Hepatocyte (in vitro differentiated cells): ENCODE measurements at regions not wholly inside any gene's neighbourhood (a gene's known extent, or its start where the extent isn't known, plus 50 kb on each side); places are given as distances from the start of the nearest gene placed in this dataset.

Experiments used
- DNase-seq: peaks from one replicate; pipeline ENCODE4 v3.0.0-alpha.2; 2016; ENCODE audit warnings: low spot score
- H2AFZ ChIP-seq: fragments of 200-600 bp; sonication (generic); 2 replicates; pipeline ENCODE4 v1.6.0; 2016; ENCODE audit warnings: antibody characterized with exemption, mild to moderate bottlenecking
- H3K27ac ChIP-seq: fragments of 200-600 bp; sonication (generic); 2 replicates; pipeline ENCODE4 v1.5.1; 2016; ENCODE audit warnings: mild to moderate bottlenecking
- H3K27me3 ChIP-seq: fragments of 200-600 bp; sonication (generic); 2 replicates; pipeline ENCODE4 v1.6.1; 2016
- H3K36me3 ChIP-seq: fragments of 200-600 bp; sonication (generic); replicated peaks from 2 replicates; pipeline ENCODE4 v1.5.1; 2016; ENCODE audit warnings: low read depth; ENCODE audit not compliant: insufficient read depth
- H3K4me1 ChIP-seq: fragments of 200-600 bp; sonication (generic); 2 replicates; pipeline ENCODE4 v1.5.1; 2016; ENCODE audit warnings: mild to moderate bottlenecking, moderate library complexity; ENCODE audit not compliant: insufficient read depth
- H3K4me2 ChIP-seq: fragments of 200-600 bp; sonication (generic); 2 replicates; pipeline ENCODE4 v1.6.0; 2016
- H3K4me3 ChIP-seq: fragments of 200-600 bp; sonication (generic); 2 replicates; pipeline ENCODE4 v1.5.1; 2016; ENCODE audit warnings: mild to moderate bottlenecking
- H3K79me2 ChIP-seq: fragments of 200-600 bp; sonication (generic); 2 replicates; pipeline ENCODE4 v1.6.0; 2017; ENCODE audit warnings: mild to moderate bottlenecking
- H3K9me2 ChIP-seq: fragments of 200-600 bp; sonication (generic); replicated peaks from 2 replicates; pipeline ENCODE4 v1.6.0; 2017; ENCODE audit warnings: mild to moderate bottlenecking; ENCODE audit not compliant: insufficient read depth
- H3K9me3 ChIP-seq: fragments of 200-600 bp; sonication (generic); 2 replicates; pipeline ENCODE4 v1.5.1; 2016; ENCODE audit warnings: low read depth, mild to moderate bottlenecking
- H4K20me1 ChIP-seq: fragments of 200-600 bp; sonication (generic); 2 replicates; pipeline ENCODE4 v1.6.0; 2016; ENCODE audit warnings: mild to moderate bottlenecking; ENCODE audit not compliant: insufficient read depth, poor library complexity, severe bottlenecking
- CTCF ChIP-seq: fragments of 200-600 bp; sonication (generic); IDR thresholded peaks from 2 replicates; pipeline ENCODE4 v1.5.1; 2016; ENCODE audit warnings: antibody characterized with exemption, mild to moderate bottlenecking; ENCODE audit not compliant: poor library complexity
- EZH2 ChIP-seq: fragments of 200-600 bp; sonication (generic); IDR thresholded peaks from 2 replicates; pipeline ENCODE4 v1.6.1; 2016; ENCODE audit warnings: antibody characterized with exemption, mild to moderate bottlenecking, borderline replicate concordance
- EZH2phosphoT487 ChIP-seq: fragments of 200-600 bp; sonication (generic); IDR thresholded peaks from one replicate; pipeline ENCODE4 v1.6.1; 2018; ENCODE audit warnings: antibody characterized with exemption, mild to moderate bottlenecking, low read depth, moderate library complexity; ENCODE audit not compliant: unreplicated experiment, severe bottlenecking
- WGBS: methylation state at CpG from one replicate; pipeline ENCODE4 v1.1.6; 2016; ENCODE audit warnings: low lambda C conversion rate; ENCODE audit errors: missing lambda C conversion rate; 5-methylcytosine and 5-hydroxymethylcytosine counted together

GRCh38 chr14:71363946-71364925 lies 457.0 kb downstream of the PCNX1 start:
- H3K9me3 ChIP-seq: no peaks in the 10 kb centered on the region
- H3K27me3 ChIP-seq: no peaks in the 10 kb centered on the region
- no peak overlapping the region for H2AFZ ChIP-seq
- H3K79me2 ChIP-seq: peaks cover 75% of the 10 kb centered on the region
- DNase-seq: peak; percentile 14
- TF ChIP-seq EZH2phosphoT487 (no peak), EZH2 (no peak), CTCF (no peak)
- H3K9me2 ChIP-seq: no peaks in the 10 kb centered on the region
- peaks cover 31% of the 10 kb centered on the region for H3K4me1 ChIP-seq
- H4K20me1 ChIP-seq: no peaks in the 10 kb centered on the region
- peak overlapping the region; percentile 6 for H3K4me2 ChIP-seq
- H3K36me3 ChIP-seq: no peaks in the 10 kb centered on the region
- H3K27ac ChIP-seq: peak overlapping the region; percentile 55
- WGBS: 73% methylated on average over 8 of the region's 8 CpGs
- H3K4me3 ChIP-seq: no peak overlapping the region

GRCh38 chr14:71365361-71365760 lies 458.1 kb downstream of the PCNX1 start:
- Histone ChIP-seq H3K27me3 (no peaks in the 10 kb centered on the region), H3K4me1 (peaks cover 31% of the 10 kb centered on the region), H3K27ac (no peak overlapping the region), H2AFZ (no peak overlapping the region), H3K79me2 (peaks cover 66% of the 10 kb centered on the region), H3K4me3 (no peak overlapping the region), H3K9me3 (no peaks in the 10 kb centered on the region), H4K20me1 (no peaks in the 10 kb centered on the region), H3K4me2 (no peak overlapping the region), H3K36me3 (no peaks in the 10 kb centered on the region), H3K9me2 (no peaks in the 10 kb centered on the region)
- WGBS: 78% methylated on average over 4 of the region's 4 CpGs
- DNase-seq: no peak
- TF ChIP-seq CTCF: no peak
- no peak for TF ChIP-seq EZH2phosphoT487
- TF ChIP-seq EZH2: no peak

- no peak for TF ChIP-seq EZH2phosphoT487
- no peak for TF ChIP-seq EZH2
- TF ChIP-seq CTCF: no peak
- H3K79me2 ChIP-seq: peaks cover 66% of the 10 kb centered on the region
- 94% methylated on average over 4 of the region's 4 CpGs for whole genome bisulfite sequencing
These were observed 459.6 kb downstream of the PCNX1 start for GRCh38 chr14:71366861-71367260.

More at GRCh38 chr14:71366861-71367260, 459.6 kb downstream of the PCNX1 start:
- Histone ChIP-seq H3K27me3 (no peaks in the 10 kb centered on the region), H2AFZ (no peak overlapping the region), H3K4me1 (peaks cover 20% of the 10 kb centered on the region), H3K9me2 (no peaks in the 10 kb centered on the region), H3K9me3 (no peaks in the 10 kb centered on the region), H4K20me1 (no peaks in the 10 kb centered on the region), H3K4me2 (no peak overlapping the region), H3K27ac (no peak overlapping the region), H3K36me3 (no peaks in the 10 kb centered on the region), H3K4me3 (no peak overlapping the region)
- no peak for DNase-seq
